GM18511 (cell line): ENCODE measurements at regions not wholly inside any gene's neighbourhood (a gene's known extent, or its start where the extent isn't known, plus 50 kb on each side); places are given as distances from the start of the nearest gene placed in this dataset.

Experiments used
- ATAC-seq: cut with Tn5 transposase; IDR thresholded peaks from one replicate; pipeline ENCODE4 v1.9.1; 2021; ENCODE audit warnings: mild to moderate bottlenecking, moderate library complexity; ENCODE audit not compliant: unreplicated experiment

GRCh38 chr6:66403966-66404365 is 696.9 kb upstream of the EYS start:
- ATAC-seq = no peak

GRCh38 chr6:66402873-66403272 is 695.8 kb upstream of the EYS start:
- ATAC-seq = no peak

DNA sequence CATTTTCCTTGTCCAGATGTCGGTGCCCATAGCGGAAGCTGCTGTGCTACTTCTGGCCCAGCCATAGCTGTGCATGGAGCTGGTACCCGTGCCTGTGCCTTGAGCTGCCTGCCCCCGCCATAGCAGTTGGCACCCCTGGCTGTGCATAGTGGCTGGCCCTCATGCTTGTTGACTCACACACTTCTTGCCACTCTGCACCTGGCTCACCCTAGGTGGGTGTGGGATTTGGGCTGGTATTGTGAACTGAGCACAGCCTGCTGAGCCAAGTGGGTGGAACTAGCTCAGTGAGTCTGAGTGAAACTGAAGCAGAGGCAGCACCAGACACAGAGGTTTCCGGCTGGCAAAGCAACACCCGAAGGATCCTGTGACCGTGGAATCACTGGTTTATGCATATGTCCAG is 689.5 kb upstream of the EYS start:
- no peak for ATAC-seq

DNA sequence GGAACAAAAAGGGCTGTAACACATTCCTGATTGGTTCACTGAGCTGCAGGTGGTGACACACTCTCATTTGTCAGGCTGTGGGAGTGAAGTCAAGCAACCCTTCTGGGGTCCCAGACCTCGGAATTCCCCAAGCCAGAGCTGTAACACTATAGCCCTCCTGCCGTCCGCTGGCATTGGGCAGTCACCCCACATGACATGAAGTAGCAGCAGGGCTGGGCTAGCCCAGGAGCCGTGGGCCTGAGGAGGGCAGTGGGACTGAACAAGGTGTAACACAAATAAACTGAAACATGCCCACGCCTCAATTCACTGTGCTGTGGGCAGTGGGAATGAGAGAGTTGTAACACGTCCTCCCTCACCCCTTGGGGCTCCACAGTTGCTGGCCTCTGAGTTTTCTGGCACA is 689.1 kb upstream of the EYS start:
- no peak for ATAC-seq

GRCh38 chr6:66390393-66390792 is 683.4 kb upstream of the EYS start:
- ATAC-seq = no peak

GRCh38 chr6:66376001-66376400 is 669.0 kb upstream of the EYS start:
- ATAC-seq = no peak

DNA sequence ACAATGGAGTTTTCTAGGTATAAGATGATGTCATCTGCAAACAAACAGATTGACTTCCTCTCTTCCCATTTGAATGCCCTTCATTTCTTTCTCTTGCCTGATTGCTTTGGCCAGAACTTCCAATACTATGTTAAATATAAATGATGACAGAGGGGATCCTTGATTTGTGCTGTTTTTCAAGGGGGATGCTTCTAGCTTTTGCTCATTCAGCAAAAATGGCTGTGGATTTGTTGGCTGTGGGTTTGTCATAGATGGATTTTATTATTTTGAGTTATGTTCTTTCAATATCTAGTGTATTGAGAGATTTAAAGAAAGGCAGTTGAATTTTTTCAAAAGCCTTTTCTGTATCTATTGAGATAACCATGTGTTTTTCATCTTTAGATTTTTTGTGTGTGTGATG is 662.4 kb upstream of the EYS start:
- no peak for ATAC-seq

DNA sequence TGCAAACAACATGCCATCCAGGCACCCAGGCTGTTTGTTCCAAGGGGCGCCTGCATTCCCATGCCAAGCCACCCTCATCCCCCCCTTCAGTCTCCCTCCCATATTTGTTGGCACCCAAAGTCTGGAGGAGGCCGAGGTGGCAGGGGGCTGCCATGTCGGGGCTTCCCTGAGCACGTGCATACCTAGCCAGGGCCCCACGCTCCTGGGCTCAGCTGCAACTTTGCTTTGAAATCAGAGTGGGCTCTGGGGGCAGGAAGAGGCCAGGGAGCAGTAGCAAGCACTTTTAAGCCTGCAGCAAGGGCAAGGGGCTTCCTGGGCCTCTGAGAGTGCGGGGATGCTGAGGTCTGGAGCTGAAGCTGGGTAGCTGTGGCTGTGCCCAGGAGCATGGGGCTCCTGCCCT is 655.9 kb upstream of the EYS start:
- ATAC-seq = no peak

- ATAC-seq = no peak
These were observed 654.9 kb upstream of the EYS start for GRCh38 chr6:66361886-66362285.

DNA sequence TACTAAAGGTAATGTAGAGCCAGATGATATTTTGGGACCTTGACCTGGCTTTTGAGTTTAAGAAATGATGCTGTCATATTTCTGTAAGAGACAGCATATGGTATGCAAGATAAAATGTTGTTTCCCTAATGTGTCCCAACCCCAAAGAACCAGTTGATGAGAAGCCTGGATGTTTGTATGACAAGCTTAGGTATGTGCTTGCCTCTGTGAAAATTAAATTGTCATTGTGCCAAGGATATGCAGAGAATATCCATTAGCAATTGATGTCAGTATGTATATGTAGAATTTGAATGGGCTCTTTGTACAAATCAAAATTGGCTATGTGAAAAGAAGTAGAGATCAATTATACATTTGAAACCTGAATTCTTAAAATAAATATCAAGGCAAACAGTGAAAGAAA is 650.8 kb upstream of the EYS start:
- ATAC-seq = no peak

GRCh38 chr6:66355471-66355870 is 648.4 kb upstream of the EYS start:
- no peak for ATAC-seq

DNA sequence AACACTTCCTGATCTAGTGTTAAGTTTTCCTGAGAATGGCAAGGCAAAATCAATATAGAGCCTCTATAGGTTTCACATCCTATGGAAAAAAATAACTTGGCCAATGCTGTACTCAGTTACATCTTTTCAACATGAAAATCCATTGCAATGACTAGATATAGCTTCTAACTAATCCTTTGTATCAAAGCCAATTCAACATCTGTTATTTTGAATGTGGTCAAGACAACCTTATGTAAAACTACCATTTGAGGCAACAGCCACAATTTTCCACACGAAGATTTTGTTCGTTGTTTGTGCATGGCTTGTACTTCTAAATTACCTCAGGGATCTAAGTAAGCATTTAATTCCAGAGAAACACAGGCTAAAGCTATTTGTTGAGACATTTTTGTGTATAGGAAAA is 637.8 kb upstream of the EYS start:
- no peak for ATAC-seq

- ATAC-seq = no peak
These were observed 633.7 kb upstream of the EYS start for GRCh38 chr6:66340736-66341135.

GRCh38 chr6:66336176-66336575 is 629.1 kb upstream of the EYS start:
- ATAC-seq = no peak

- ATAC-seq = no peak
These were observed 621.2 kb upstream of the EYS start for GRCh38 chr6:66328200-66328599.

- ATAC-seq = no peak
These were observed 619.2 kb upstream of the EYS start for GRCh38 chr6:66326228-66326627.

GRCh38 chr6:66321017-66321416 is 614.0 kb upstream of the EYS start:
- ATAC-seq = no peak

GRCh38 chr6:66307490-66307889 is 600.5 kb upstream of the EYS start:
- ATAC-seq = no peak

- ATAC-seq = no peak
These were observed 584.9 kb upstream of the EYS start for GRCh38 chr6:66291905-66292304.

GRCh38 chr6:66289889-66290288 is 582.9 kb upstream of the EYS start:
- no peak for ATAC-seq

- no peak for ATAC-seq
These were observed 571.1 kb upstream of the EYS start for GRCh38 chr6:66278115-66278514.

DNA sequence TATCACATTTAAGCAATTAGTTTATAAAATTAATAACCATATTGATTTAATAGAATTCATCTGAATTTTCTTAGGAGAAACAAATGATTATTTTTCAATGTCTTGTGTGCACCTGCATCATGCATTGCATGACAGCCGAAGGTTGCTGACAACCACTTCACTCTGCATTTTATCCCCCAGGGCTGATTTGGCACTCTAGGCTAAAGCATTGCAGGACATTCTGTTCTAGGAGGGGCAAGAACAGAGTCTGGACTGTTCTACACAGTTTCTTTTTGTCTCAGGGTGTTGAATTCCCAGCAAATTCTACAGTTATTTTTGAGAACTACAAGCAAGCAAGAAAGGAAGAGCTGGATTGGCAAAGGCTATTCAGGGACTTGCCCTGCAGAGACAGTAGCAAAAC is 570.4 kb upstream of the EYS start:
- ATAC-seq = no peak

- no peak for ATAC-seq
These were observed 558.7 kb upstream of the EYS start for GRCh38 chr6:66265737-66266136.

GRCh38 chr6:66264376-66264775 is 557.4 kb upstream of the EYS start:
- no peak for ATAC-seq
